Endothelial cell of umbilical vein (primary cell): ENCODE measurements at regions not wholly inside any gene's neighbourhood (a gene's known extent, or its start where the extent isn't known, plus 50 kb on each side); places are given as distances from the start of the nearest gene placed in this dataset.
"Not testable (repeated sequence)": the region's sequence is repeated elsewhere in the genome, so short reads cannot be mapped to it uniquely, and the experiment has no call there.

Source experiments
- BruUV-seq: library from RNA; stranded (reverse); fragments of 400-500 nt; replicated peaks from 2 replicates; lab custom pipeline; 2021; lab: Mats Ljungman, UMichigan
- CTCF ChIA-PET: fragments of 300-600, 350-600 bp; sonication (Branson Sonifier 250); formaldehyde crosslinking; loops from one replicate; lab custom pipeline; 2021; ENCODE audit warnings: antibody characterized with exemption, inconsistent platforms; lab: Charles Lee
- POLR2A ChIA-PET: fragments of 300-600, 350-600 bp; sonication (Branson Sonifier 250); formaldehyde crosslinking; loops from one replicate; lab custom pipeline; 2021; ENCODE audit warnings: antibody characterized with exemption, inconsistent platforms; lab: Charles Lee
- DNase-seq: peaks from one replicate; pipeline ENCODE4 v3.0.0-alpha.2; 2011; ENCODE audit warnings: low read depth, low spot score
- FAIRE-seq: peaks from 2 replicates; lab custom pipeline; 2011; peaks lifted over from hg19 to GRCh38; lab: Jason Lieb, UNC
- H2AFZ ChIP-seq: 2 replicates; pipeline ENCODE4 v1.6.0; 2012; ENCODE audit warnings: low read depth, low read length, control low read depth, inconsistent platforms
- H3K27ac ChIP-seq: 2 replicates; pipeline ENCODE4 v1.5.1; 2011; ENCODE audit warnings: low read depth, mild to moderate bottlenecking, control low read depth, low read length, moderate library complexity; ENCODE audit not compliant: insufficient read depth
- H3K27me3 ChIP-seq, 2 experiments: 2 replicates each; pipeline versions ENCODE4 v1.6.0 to v1.6.1; 2011; ENCODE audit warnings: low read length in 2 of 2, mixed read lengths in 1 of 2; ENCODE audit not compliant: control insufficient read depth in 2 of 2, insufficient read depth in 2 of 2
- H3K36me3 ChIP-seq, 2 experiments: 2 replicates in 1 of 2; 3 replicates in 1 of 2; pipeline ENCODE4 v1.5.1; 2011; ENCODE audit warnings: low read length in 2 of 2, mild to moderate bottlenecking in 1 of 2, moderate library complexity in 1 of 2; ENCODE audit not compliant: control insufficient read depth in 2 of 2, insufficient read depth in 2 of 2; ENCODE audit errors: extremely low read depth in 1 of 2
- H3K4me1 ChIP-seq: 3 replicates; pipeline ENCODE4 v1.5.1; 2011; ENCODE audit warnings: mild to moderate bottlenecking, low read length; ENCODE audit not compliant: control insufficient read depth, insufficient read depth; ENCODE audit errors: extremely low read depth
- H3K4me2 ChIP-seq: 2 replicates; pipeline ENCODE4 v1.6.1; 2011; ENCODE audit warnings: low read length, control low read depth, mixed read lengths; ENCODE audit not compliant: insufficient read depth
- H3K4me3 ChIP-seq, 3 experiments: fragments of 200-600 bp in 1 of 3; sonication (generic), shearing (Covaris generic) in 1 of 3; replicated peaks in 1 of 3; 2 replicates each; pipeline ENCODE4 v1.5.1; 2011 to 2016; ENCODE audit warnings: control low read depth in 3 of 3, low read length in 3 of 3, mild to moderate bottlenecking in 2 of 3, inconsistent platforms in 1 of 3, low read depth in 1 of 3, moderate library complexity in 1 of 3; ENCODE audit not compliant: insufficient read depth in 1 of 3
- H3K79me2 ChIP-seq: 2 replicates; pipeline ENCODE4 v1.6.0; 2012; ENCODE audit warnings: low read length, inconsistent platforms; ENCODE audit not compliant: control insufficient read depth, insufficient read depth
- H3K9ac ChIP-seq: replicated peaks from 2 replicates; pipeline ENCODE3; 2011; ENCODE audit warnings: low read length, control low read depth; ENCODE audit not compliant: insufficient read depth; ENCODE audit errors: extremely low read depth
- H3K9me1 ChIP-seq: replicated peaks from 3 replicates; pipeline ENCODE4 v1.6.0; 2011; ENCODE audit warnings: mild to moderate bottlenecking, low read length; ENCODE audit not compliant: control insufficient read depth, insufficient read depth; ENCODE audit errors: extremely low read depth
- H3K9me3 ChIP-seq: replicated peaks from 2 replicates; pipeline ENCODE4 v1.5.1; 2012; ENCODE audit warnings: low read length, inconsistent platforms; ENCODE audit not compliant: control insufficient read depth, insufficient read depth
- H4K20me1 ChIP-seq: replicated peaks from 2 replicates; pipeline ENCODE3; 2011; ENCODE audit warnings: mild to moderate bottlenecking, low read length; ENCODE audit not compliant: control insufficient read depth, insufficient read depth; ENCODE audit errors: extremely low read depth
- EZH2 ChIP-seq: IDR thresholded peaks from 2 replicates; pipeline ENCODE4 v1.6.1; 2012; ENCODE audit warnings: borderline replicate concordance, low read depth, mild to moderate bottlenecking, moderate library complexity, low read length, inconsistent platforms; ENCODE audit not compliant: severe bottlenecking
- FOS ChIP-seq: IDR thresholded peaks from 2 replicates; pipeline ENCODE4 v1.6.1; 2011; ENCODE audit warnings: mild to moderate bottlenecking, low read length, moderate library complexity, borderline replicate concordance; ENCODE audit not compliant: insufficient read depth
- GATA2 ChIP-seq: IDR thresholded peaks from 2 replicates; pipeline ENCODE4 v1.7.0; 2011; ENCODE audit warnings: low read depth, mild to moderate bottlenecking, moderate library complexity, mixed read lengths, low read length; ENCODE audit not compliant: insufficient read length, insufficient read depth
- JUN ChIP-seq: IDR thresholded peaks from 2 replicates; pipeline ENCODE4 v1.6.1; 2011; ENCODE audit warnings: borderline replicate concordance, low read depth; ENCODE audit not compliant: insufficient read length, insufficient read depth
- MYC ChIP-seq: IDR thresholded peaks from one replicate; pipeline ENCODE4 v1.6.1; 2011; ENCODE audit warnings: mild to moderate bottlenecking, low read depth, low read length
- POLR2A ChIP-seq: IDR thresholded peaks from 2 replicates; pipeline ENCODE4 v1.6.1; 2012; ENCODE audit warnings: low read depth, mild to moderate bottlenecking, control low read depth, low read length
- POLR2AphosphoS5 ChIP-seq: IDR thresholded peaks from 2 replicates; pipeline ENCODE4 v1.6.1; 2012; ENCODE audit warnings: low read depth, mild to moderate bottlenecking, control low read depth, low read length, moderate library complexity; ENCODE audit not compliant: insufficient read depth
- dilution Hi-C: fragments of 300-500 bp; cut with MboI; formaldehyde crosslinking; loops from one replicate; pipeline ENCODE4 v1.15.0; 2019; ENCODE audit warnings: low sequenced_read_pairs; ENCODE audit not compliant: extremely low pct_ligation_motif_present
- intact Hi-C: fragments of 100-400 bp; cut with micrococcal nuclease; formaldehyde crosslinking; loops from one replicate; pipeline ENCODE4 v1.10.0; 2022
- TF ChIP-seq, protein P1 (sequence below), 2 donors: IDR thresholded peaks; 1 replicate in 1 of 2; 2 replicates in 1 of 2; pipeline ENCODE4 v1.5.1; 2011; ENCODE audit warnings: low read length in 2 of 2, mild to moderate bottlenecking in 2 of 2, moderate library complexity in 2 of 2, control low read depth in 1 of 2, inconsistent platforms in 1 of 2, low read depth in 1 of 2; ENCODE audit not compliant: insufficient read depth in 1 of 2; ENCODE audit errors: extremely low read depth in 1 of 2
- TF ChIP-seq, protein P2 (sequence below): IDR thresholded peaks from 2 replicates; pipeline ENCODE4 v1.6.1; 2011; ENCODE audit not compliant: insufficient read depth, insufficient read length

DNA sequence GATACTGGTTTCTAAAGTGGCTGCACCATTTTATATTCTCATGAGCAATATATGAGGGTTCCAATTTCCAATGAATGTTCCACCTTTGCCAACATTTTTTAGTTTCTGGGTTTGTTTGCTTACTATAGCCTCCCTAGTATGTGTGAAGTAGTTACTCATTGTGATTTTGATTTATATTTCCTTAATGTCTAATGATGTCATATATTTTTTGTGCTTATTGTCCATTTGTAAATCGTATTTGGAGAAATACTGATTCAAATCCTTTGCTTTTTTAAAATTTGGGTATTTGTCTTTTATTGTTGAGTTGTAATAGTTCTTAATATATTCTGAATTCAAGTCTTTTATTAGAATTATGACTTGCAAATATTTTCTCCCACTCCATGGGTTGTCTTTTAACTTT is 161.0 kb upstream of the C11orf58 start:
- ChIA-PET CTCF (no interaction called here), POLR2A (no interaction called here)

DNA sequence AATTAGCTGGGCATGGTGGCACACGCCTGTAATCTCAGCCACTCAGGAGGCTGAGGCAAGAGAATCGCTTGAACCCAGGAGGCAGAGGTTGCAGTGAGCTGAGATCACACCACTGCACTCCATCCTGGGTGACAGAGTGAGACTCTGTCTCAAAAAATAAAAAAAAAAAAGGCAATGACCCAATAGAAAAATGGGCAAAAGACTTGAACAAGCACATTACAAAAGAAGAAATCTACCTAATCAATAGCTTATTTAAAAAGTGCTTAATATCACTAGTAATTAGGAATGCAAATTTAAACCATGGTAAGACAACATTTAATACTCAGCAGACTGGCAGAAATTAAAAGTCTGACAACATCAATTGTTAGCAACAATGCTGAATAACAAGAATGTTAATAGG is 163.6 kb upstream of the C11orf58 start:
- H3K9ac ChIP-seq, POLR2A ChIA-PET, H3K9me3 ChIP-seq, H3K4me2 ChIP-seq, H3K27me3 ChIP-seq, H3K79me2 ChIP-seq, DNase-seq, H3K9me1 ChIP-seq, H3K4me1 ChIP-seq, dilution Hi-C loops, H2AFZ ChIP-seq, H3K27ac ChIP-seq, H4K20me1 ChIP-seq, FAIRE-seq, H3K36me3 ChIP-seq, BruUV-seq, CTCF ChIA-PET, H3K4me3 ChIP-seq, intact Hi-C loops: not testable (repeated sequence)

More for the DNA sequence above, 161.0 kb upstream of the C11orf58 start:
- no peaks in the 10 kb centered on the region for H3K27me3 ChIP-seq
- dilution Hi-C loops, result no loop called here
- H3K36me3 ChIP-seq, result no peaks in the 10 kb centered on the region
- no peaks in the 10 kb centered on the region for H3K4me1 ChIP-seq
- FAIRE-seq (no peak), DNase-seq (no peak)
- no TSS peak for BruUV-seq
- H3K79me2 ChIP-seq, result no peaks in the 10 kb centered on the region
- H3K9ac ChIP-seq, result no peak overlapping the region
- TF ChIP-seq POLR2A (no peak), MYC (no peak), EZH2 (no peak), FOS (no peak), GATA2 (no peak), POLR2AphosphoS5 (no peak), JUN (no peak)
- TF ChIP-seq, protein P1, sequence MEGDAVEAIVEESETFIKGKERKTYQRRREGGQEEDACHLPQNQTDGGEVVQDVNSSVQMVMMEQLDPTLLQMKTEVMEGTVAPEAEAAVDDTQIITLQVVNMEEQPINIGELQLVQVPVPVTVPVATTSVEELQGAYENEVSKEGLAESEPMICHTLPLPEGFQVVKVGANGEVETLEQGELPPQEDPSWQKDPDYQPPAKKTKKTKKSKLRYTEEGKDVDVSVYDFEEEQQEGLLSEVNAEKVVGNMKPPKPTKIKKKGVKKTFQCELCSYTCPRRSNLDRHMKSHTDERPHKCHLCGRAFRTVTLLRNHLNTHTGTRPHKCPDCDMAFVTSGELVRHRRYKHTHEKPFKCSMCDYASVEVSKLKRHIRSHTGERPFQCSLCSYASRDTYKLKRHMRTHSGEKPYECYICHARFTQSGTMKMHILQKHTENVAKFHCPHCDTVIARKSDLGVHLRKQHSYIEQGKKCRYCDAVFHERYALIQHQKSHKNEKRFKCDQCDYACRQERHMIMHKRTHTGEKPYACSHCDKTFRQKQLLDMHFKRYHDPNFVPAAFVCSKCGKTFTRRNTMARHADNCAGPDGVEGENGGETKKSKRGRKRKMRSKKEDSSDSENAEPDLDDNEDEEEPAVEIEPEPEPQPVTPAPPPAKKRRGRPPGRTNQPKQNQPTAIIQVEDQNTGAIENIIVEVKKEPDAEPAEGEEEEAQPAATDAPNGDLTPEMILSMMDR (IDR thresholded peaks at IDR 0.05; ENCODE audit: extremely low read depth in 1 of 2, insufficient read depth in 1 of 2, low read depth in 1 of 2, low read length in 2 of 2), result no peak
- TF ChIP-seq, protein P2, sequence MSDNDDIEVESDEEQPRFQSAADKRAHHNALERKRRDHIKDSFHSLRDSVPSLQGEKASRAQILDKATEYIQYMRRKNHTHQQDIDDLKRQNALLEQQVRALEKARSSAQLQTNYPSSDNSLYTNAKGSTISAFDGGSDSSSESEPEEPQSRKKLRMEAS, result no peak
- H3K27ac ChIP-seq, result no peak overlapping the region
- H3K4me3 ChIP-seq, result no peak overlapping the region
- no peak overlapping the region for H2AFZ ChIP-seq
- H3K4me2 ChIP-seq, result no peak overlapping the region
- no peaks in the 10 kb centered on the region for H3K9me3 ChIP-seq
- intact Hi-C loops, result no loop called here
- no peaks in the 10 kb centered on the region for H3K9me1 ChIP-seq
- H4K20me1 ChIP-seq, result no peaks in the 10 kb centered on the region
